ENCODE measurements at regions not wholly inside any gene's neighbourhood (a gene's known extent, or its start where the extent isn't known, plus 50 kb on each side); places are given as distances from the start of the nearest gene placed in this dataset.

DNA sequence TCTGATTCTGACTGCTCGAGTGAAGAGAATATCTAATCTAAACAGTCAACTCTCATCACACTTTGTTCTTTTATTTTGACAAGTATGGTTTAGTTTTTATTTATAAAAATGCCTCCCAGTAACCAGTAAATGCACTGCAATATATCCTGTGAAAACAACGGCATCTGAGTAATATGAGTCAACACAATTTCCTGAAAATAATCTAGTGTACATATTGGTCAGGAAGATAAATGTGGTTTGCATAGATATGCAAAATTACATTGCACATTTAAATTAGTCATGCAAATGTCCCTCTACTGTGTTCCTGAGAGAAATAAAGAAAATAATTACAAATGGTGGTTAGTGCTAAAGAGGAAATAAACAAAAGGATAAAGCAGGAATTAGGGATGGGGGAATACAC is 1190.7 kb upstream of the SEL1L start:
- TF ChIP-seq, protein P1, sequence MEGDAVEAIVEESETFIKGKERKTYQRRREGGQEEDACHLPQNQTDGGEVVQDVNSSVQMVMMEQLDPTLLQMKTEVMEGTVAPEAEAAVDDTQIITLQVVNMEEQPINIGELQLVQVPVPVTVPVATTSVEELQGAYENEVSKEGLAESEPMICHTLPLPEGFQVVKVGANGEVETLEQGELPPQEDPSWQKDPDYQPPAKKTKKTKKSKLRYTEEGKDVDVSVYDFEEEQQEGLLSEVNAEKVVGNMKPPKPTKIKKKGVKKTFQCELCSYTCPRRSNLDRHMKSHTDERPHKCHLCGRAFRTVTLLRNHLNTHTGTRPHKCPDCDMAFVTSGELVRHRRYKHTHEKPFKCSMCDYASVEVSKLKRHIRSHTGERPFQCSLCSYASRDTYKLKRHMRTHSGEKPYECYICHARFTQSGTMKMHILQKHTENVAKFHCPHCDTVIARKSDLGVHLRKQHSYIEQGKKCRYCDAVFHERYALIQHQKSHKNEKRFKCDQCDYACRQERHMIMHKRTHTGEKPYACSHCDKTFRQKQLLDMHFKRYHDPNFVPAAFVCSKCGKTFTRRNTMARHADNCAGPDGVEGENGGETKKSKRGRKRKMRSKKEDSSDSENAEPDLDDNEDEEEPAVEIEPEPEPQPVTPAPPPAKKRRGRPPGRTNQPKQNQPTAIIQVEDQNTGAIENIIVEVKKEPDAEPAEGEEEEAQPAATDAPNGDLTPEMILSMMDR (IDR thresholded peaks at IDR 0.05), result no peak
- TF ChIP-seq POLR2A (IDR thresholded peaks at IDR 0.05), result no peak
- TF ChIP-seq POLR2AphosphoS5 (IDR thresholded peaks at IDR 0.05; ENCODE audit: insufficient read depth in 1 of 2, low read depth in 1 of 2), result no peak

Measured in vagina (tissue), 2 donors.